Right ventricle myocardium inferior (tissue), 1 donor: ENCODE measurements at regions not wholly inside any gene's neighbourhood (a gene's known extent, or its start where the extent isn't known, plus 50 kb on each side); places are given as distances from the start of the nearest gene placed in this dataset.
"Not testable (repeated sequence)": the region's sequence is repeated elsewhere in the genome, so short reads cannot be mapped to it uniquely, and the experiment has no call there.

Source experiments
- ATAC-seq: fragments of 200-7000 bp; cut with Tn5 transposase; one replicate; pipeline ENCODE4 v1.9.1; 2020; ENCODE audit warnings: mild to moderate bottlenecking, moderate library complexity
- DNase-seq: peaks from one replicate; pipeline ENCODE4 v3.0.0; 2021; ENCODE audit errors: missing footprints
- intact Hi-C: fragments of 100-400 bp; cut with DNase I; formaldehyde crosslinking; loops from one replicate; pipeline ENCODE4 v1.11.0; 2022
- donor health status: DM: no; HTN: yes; CAD: no; lungs with severe emphysema.

GRCh38 chr1:102365071-102365470 lies 368.3 kb upstream of the OLFM3 start:
- intact Hi-C loops = no loop called here
- DNase-seq (no peak), ATAC-seq (no peak)

DNA sequence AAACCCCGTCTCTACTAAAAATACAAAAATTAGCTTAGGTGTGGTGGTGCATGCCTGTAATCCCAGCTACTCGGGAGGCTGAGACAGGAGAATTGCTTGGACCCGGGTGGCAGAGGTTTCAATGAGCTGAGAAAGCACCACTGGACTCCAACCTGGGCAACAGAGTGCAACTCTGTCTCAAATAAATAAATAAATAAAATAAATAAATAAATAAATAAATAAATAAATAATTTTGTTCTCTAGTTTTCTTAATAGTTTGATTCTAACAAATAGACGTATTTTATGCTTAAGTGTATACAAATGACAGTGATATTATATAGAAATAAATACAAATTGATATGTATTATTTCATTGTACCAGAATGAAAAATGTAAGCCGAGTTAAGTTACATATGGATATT lies 339.9 kb upstream of the OLFM3 start:
- no peak for ATAC-seq
- DNase-seq = no peak
- intact Hi-C loops = no loop called here

GRCh38 chr1:102318104-102318806 lies 321.5 kb upstream of the OLFM3 start:
- intact Hi-C loops = no loop called here
- ATAC-seq (no peak), DNase-seq (no peak)

DNA sequence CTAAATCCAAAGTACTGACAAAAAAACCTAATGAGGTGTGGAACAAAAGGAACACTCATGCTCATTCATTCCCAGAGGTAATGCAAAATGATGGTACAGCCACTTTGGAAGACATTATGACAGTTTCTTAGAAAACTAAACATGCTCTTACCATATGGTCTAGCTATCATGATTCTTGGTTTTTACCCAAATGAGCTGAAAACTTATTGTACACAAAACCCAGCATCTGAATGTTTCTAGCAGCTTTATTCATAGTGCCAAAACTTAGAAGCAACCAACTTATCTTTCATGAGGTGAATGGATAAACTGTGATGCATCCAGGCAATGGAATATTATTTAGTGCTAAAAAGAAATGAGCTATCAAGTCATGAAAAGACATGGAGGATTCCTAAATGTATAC lies 318.4 kb upstream of the OLFM3 start:
- DNase-seq = no peak
- intact Hi-C loops = no loop called here
- no peak for ATAC-seq

- intact Hi-C loops = no loop called here
- DNase-seq = no peak
Measured at GRCh38 chr1:102296116-102296515, 299.4 kb upstream of the OLFM3 start.

GRCh38 chr1:102282955-102283354 lies 286.2 kb upstream of the OLFM3 start:
- intact Hi-C loops = no loop called here
- ATAC-seq = no peak

More at GRCh38 chr1:102296116-102296515, 299.4 kb upstream of the OLFM3 start:
- ATAC-seq = no peak

GRCh38 chr1:102262994-102263393 lies 266.3 kb upstream of the OLFM3 start:
- no peak for ATAC-seq
- no peak for DNase-seq
- intact Hi-C loops = no loop called here

More at GRCh38 chr1:102282955-102283354, 286.2 kb upstream of the OLFM3 start:
- no peak for DNase-seq

DNA sequence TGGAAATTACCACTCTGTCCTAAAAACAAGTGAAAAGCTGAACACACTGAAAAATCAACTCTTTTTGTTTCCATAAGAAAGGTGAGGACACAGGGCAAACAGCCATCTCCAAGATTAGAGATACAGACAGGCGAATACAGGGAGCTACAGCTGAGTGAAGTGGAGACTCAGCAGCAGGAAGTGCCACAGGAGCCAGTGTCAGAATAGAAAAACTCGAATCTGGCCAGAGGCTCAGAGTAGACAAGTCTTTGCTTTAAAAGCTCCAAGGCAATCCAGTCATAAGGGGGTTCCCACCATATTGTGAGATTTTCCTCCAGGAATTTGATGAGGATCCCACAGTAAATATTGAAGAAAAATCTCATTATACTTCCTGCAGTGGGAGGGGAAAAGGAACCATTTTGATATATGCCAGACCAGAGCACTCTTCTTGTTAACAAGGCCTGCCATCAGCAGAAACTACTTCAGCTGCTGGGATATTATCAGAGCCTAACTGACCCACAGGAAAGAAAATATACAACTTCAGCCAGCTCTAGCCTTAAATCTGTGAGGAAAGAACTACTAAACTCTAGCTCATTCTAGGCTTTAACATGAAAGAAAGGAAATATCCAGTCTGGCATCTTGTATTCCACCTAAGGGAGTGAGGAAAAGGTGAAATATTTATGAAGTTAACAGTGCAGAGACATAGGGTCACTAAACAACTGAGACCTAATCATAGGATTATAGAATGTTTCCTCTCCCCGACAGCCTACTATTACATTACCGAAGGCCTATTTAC lies 256.2 kb upstream of the OLFM3 start:
- ATAC-seq (no peak), DNase-seq (no peak)
- intact Hi-C loops = no loop called here

- DNase-seq = no peak
- intact Hi-C loops = no loop called here
- no peak for ATAC-seq
Measured at GRCh38 chr1:102241431-102242338, 245.0 kb upstream of the OLFM3 start.

DNA sequence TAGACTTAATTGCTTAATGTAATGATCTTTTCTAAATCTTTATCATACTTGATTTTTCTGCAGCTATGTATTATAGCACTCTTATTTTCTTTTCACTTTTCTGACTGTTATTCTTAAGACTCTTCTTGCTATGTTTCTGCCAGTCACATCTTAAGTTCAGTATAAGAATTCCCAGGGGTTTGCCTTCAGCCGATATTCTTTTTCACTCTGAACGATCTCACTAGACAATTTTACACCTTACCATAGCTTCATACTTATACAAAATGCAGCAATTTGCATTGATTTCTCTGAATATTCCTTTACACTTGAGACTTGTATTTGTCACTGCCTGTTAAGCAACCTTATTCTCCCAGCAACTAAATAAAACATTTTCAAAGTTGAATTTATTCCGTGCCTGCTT lies 242.5 kb upstream of the OLFM3 start:
- DNase-seq = no peak
- no peak for ATAC-seq
- intact Hi-C loops = no loop called here

DNA sequence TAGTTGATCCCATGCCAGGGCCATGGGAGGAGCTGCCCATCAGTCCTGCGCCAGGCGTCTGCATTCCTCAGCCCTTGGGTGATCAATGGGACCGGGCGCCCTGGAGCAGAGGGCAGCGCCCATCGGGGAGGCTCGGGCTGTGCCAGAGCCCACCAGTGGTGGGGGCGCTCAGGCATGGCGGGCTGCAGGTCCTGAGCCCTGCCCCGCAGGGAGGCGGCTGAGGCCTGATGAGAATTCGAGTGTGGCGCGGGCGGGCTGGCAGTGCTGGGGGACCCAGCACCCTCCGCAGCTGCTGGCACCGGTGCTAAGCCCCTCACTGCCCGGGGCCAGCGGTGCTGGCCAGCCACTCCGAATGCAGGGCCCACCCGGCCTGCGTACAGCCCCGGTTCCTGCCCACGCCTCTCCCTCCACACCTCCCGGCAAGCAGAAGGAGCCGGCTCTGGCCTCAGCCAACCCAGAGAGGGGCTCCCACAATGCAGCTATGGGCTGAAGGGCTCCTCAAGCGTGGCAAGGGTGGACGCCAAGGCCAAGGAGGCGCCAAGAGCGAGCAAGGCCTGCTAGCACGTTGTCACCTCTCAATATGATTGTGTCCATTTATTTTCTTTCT lies 238.1 kb upstream of the OLFM3 start:
- ATAC-seq = no peak
- intact Hi-C loops = no loop called here
- no peak for DNase-seq

DNA sequence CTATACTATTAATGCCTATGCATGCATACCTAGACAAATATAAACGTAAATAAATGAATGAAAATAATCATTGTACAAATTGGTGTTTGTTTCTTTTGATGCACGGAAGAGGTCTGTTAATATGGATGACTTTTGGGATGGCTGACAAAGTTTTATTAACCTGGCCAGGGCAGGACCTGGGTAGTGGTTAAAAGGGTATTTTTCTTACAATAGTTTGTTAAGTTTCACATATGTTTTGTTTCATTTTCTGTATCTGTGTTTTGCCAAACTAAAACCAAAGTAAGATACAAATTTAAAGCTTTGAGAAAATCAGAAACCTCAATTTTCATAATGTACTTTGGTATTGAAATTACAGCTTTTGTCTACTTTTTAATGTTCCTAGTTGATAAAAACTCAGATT lies 222.7 kb upstream of the OLFM3 start:
- ATAC-seq (no peak), DNase-seq (no peak)
- intact Hi-C loops = no loop called here

- intact Hi-C loops, DNase-seq, ATAC-seq: not testable (repeated sequence)
Measured at GRCh38 chr1:102210891-102211290, 214.2 kb upstream of the OLFM3 start.

DNA sequence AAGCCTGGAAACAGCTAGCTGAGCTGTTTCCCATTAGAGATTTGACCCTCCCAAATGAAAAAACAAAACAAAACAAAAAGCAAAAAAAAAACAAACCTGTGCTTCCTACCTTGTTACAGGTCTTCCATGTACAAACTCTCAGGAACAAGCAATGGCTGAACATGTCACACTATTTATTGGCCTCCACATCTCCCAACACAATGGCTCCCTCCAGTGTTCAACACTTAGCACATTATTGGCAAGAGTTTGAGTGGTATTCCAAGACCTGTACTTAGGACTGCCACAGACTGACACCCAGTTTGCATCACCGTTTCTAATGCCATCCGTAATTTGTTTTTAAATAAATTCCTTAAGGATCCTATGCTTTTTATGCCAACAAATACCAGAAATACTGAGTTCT lies 195.0 kb upstream of the OLFM3 start:
- ATAC-seq (peak; percentile 48), DNase-seq (no peak)
- intact Hi-C loops = loop anchor here (1.0 kb wide), 1 partner anchor 371 kb away; no protein-coding TSS in a partner anchor

GRCh38 chr1:102190429-102190828 lies 193.7 kb upstream of the OLFM3 start:
- no peak for ATAC-seq
- intact Hi-C loops = no loop called here
- DNase-seq = no peak

GRCh38 chr1:102186536-102186935 lies 189.8 kb upstream of the OLFM3 start:
- DNase-seq = no peak
- intact Hi-C loops = no loop called here
- no peak for ATAC-seq

DNA sequence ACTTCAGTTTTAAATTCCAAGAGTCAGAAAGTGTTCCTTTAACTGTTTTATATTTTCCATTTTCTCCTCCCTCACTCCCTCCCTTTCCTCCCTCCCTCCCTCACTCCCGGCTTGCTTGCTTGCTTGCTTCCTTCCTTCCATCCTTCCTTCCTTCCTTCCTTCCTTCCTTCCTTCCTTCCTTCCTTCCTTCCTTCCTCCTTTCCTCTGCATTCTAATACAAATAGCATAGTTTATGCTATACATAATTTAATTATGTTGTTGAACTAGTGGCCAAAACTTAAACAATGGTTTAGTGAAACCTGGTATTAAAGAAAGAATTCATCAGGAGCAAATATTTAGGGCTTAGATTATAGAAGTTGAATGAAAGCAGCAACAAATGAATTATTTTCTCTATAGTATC lies 188.5 kb upstream of the OLFM3 start:
- ATAC-seq (no peak), DNase-seq (no peak)
- intact Hi-C loops = no loop called here

- DNase-seq = no peak
- ATAC-seq = no peak
- intact Hi-C loops = no loop called here
Measured at GRCh38 chr1:102184477-102184876, 187.8 kb upstream of the OLFM3 start.

DNA sequence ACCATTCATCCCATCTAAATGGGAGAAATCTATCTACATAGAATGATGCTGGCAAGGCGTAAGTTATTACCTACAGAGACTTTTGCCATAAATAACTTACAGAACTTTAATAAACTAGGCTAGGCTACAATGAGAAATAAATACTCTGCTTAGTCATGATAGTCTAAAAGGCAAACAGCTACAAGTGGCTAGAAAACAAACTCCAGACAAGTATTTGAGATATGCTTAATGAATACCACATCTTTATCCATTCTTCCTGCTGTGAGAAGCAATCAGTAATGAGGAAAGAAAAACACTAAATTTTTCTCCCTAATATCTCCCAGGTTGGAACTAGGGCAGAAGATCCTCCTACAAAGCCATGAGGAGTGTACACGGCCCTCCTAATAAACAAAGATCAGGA lies 187.0 kb upstream of the OLFM3 start:
- no peak for ATAC-seq
- DNase-seq = no peak
- intact Hi-C loops = no loop called here
